HCT116 (cell line): ENCODE measurements at regions not wholly inside any gene's neighbourhood (a gene's known extent, or its start where the extent isn't known, plus 50 kb on each side); places are given as distances from the start of the nearest gene placed in this dataset.

Source experiments
- ATAC-seq: fragments of 200-7000 bp; cut with Tn5 transposase; 2 replicates; pipeline ENCODE4 v1.9.1; 2020; ENCODE audit warnings: mild to moderate bottlenecking, moderate library complexity
- BruUV-seq: library from RNA; stranded (reverse); fragments of 400-500 nt; replicated peaks from 2 replicates; lab custom pipeline; 2021; lab: Mats Ljungman, UMichigan
- CTCF ChIA-PET: fragments of 300-600 bp; sonication (Branson Sonifier 250); formaldehyde crosslinking; loops from one replicate; lab custom pipeline; 2021; ENCODE audit warnings: antibody characterized with exemption; lab: Charles Lee
- POLR2A ChIA-PET: fragments of 300-600, 350-600 bp; sonication (Branson Sonifier 250); formaldehyde crosslinking; loops from one replicate; lab custom pipeline; 2021; ENCODE audit warnings: antibody characterized with exemption; lab: Charles Lee
- RAD21 ChIA-PET, 2 experiments: fragments of 300-600 bp; sonication (Branson Sonifier 250); formaldehyde crosslinking; loops; one replicate each; lab custom pipeline; 2023; ENCODE audit warnings: low total read pairs in 2 of 2; ENCODE audit not compliant: uncharacterized antibody in 2 of 2, unreplicated experiment in 2 of 2, low non-redundant PET in 1 of 2; lab: Charles Lee
- DNase-seq: peaks from one replicate; pipeline ENCODE4 v3.0.0-alpha.2; 2010; ENCODE audit warnings: low read depth, low spot score
- H2AFZ ChIP-seq: fragments of 200-600 bp; shearing (Covaris generic), sonication (generic); 2 replicates; pipeline ENCODE4 v1.6.1; 2017; ENCODE audit warnings: low read depth, mixed run types, mixed read lengths, antibody characterized with exemption, low read length; ENCODE audit not compliant: poor library complexity, severe bottlenecking
- H3K27ac ChIP-seq: 2 replicates; pipeline ENCODE4 v1.5.1; 2012; ENCODE audit warnings: low read depth, low read length
- H3K27me3 ChIP-seq: fragments of 200-600 bp; sonication (generic); 2 replicates; pipeline ENCODE4 v1.6.1; 2016; ENCODE audit warnings: mixed run types, low read length, mixed read lengths; ENCODE audit not compliant: insufficient read depth
- H3K36me3 ChIP-seq, 2 experiments: fragments of 200-500 bp in 1 of 2; fragments of 200-600 bp in 1 of 2; sonication (Bioruptor generic) in 1 of 2; sonication (generic) in 1 of 2; 2 replicates each; pipeline versions ENCODE4 v1.5.1 to v1.6.1; 2014 to 2016; ENCODE audit warnings: low read length in 2 of 2, inconsistent platforms in 1 of 2, mixed read lengths in 1 of 2, mixed run types in 1 of 2; ENCODE audit not compliant: insufficient read depth in 2 of 2, control insufficient read depth in 1 of 2
- H3K4me1 ChIP-seq, 2 experiments: fragments of 200-600 bp in 1 of 2; sonication (generic) in 1 of 2; 2 replicates each; pipeline versions ENCODE4 v1.5.1 to v1.6.1; 2012 to 2017; ENCODE audit warnings: low read length in 2 of 2, inconsistent platforms in 1 of 2, mild to moderate bottlenecking in 1 of 2, mixed read lengths in 1 of 2, mixed run types in 1 of 2, moderate library complexity in 1 of 2; ENCODE audit not compliant: insufficient read depth in 2 of 2, control insufficient read depth in 1 of 2
- H3K4me2 ChIP-seq: fragments of 200-600 bp; sonication (generic); 2 replicates; pipeline ENCODE4 v1.6.1; 2017; ENCODE audit warnings: mixed run types, low read length, mixed read lengths
- H3K4me3 ChIP-seq, 2 experiments: fragments of 200-600 bp in 1 of 2; sonication (generic) in 1 of 2; replicated peaks in 1 of 2; 2 replicates each; pipeline ENCODE4 v1.5.1; 2011 to 2016; ENCODE audit warnings: low read length in 2 of 2, control low read depth in 1 of 2, low read depth in 1 of 2, mild to moderate bottlenecking in 1 of 2, mixed read lengths in 1 of 2, mixed run types in 1 of 2
- H3K79me2 ChIP-seq: fragments of 200-600 bp; sonication (generic); 2 replicates; pipeline ENCODE4 v1.6.1; 2017; ENCODE audit warnings: mild to moderate bottlenecking, mixed run types, low read length, moderate library complexity, mixed read lengths; ENCODE audit not compliant: insufficient read depth
- H3K9ac ChIP-seq: fragments of 200-600 bp; sonication (generic); 2 replicates; pipeline ENCODE4 v1.6.1; 2016; ENCODE audit warnings: low read length, mixed read lengths
- H3K9me2 ChIP-seq: fragments of 200-600 bp; sonication (generic), shearing (Covaris generic); 2 replicates; pipeline ENCODE4 v1.6.1; 2017; ENCODE audit warnings: mixed run types, mild to moderate bottlenecking, moderate library complexity; ENCODE audit not compliant: insufficient read depth
- H3K9me3 ChIP-seq, 2 experiments: fragments of 200-500 bp in 1 of 2; fragments of 200-600 bp in 1 of 2; sonication (Bioruptor generic) in 1 of 2; sonication (generic) in 1 of 2; 2 replicates each; pipeline ENCODE4 v1.6.1; 2014 to 2017; ENCODE audit warnings: low read length in 2 of 2, mixed read lengths in 2 of 2, inconsistent platforms in 1 of 2, low read depth in 1 of 2, mild to moderate bottlenecking in 1 of 2, mixed run types in 1 of 2, moderate library complexity in 1 of 2; ENCODE audit not compliant: control insufficient read depth in 1 of 2, insufficient read depth in 1 of 2
- H4K20me1 ChIP-seq: fragments of 200-600 bp; sonication (generic), shearing (Covaris generic); 2 replicates; pipeline ENCODE4 v1.6.1; 2017; ENCODE audit warnings: mixed run types, mild to moderate bottlenecking, moderate library complexity; ENCODE audit not compliant: insufficient read depth
- CBX3 ChIP-seq: IDR thresholded peaks from 2 replicates; pipeline ENCODE4 v1.6.1; 2012; ENCODE audit warnings: low read depth
- CEBPB ChIP-seq: IDR thresholded peaks from 2 replicates; pipeline ENCODE4 v1.6.1; 2012; ENCODE audit warnings: low read depth
- EGR1 ChIP-seq: IDR thresholded peaks from 2 replicates; pipeline ENCODE4 v1.6.1; 2012; ENCODE audit warnings: low read depth
- EZH2 ChIP-seq: fragments of 200-600 bp; sonication (generic); IDR thresholded peaks from 2 replicates; pipeline ENCODE4 v1.6.1; 2017; ENCODE audit warnings: antibody characterized with exemption, mixed run types
- EZH2phosphoT487 ChIP-seq: fragments of 200-600 bp; IDR thresholded peaks from 2 replicates; pipeline ENCODE4 v1.6.1; 2018; ENCODE audit warnings: antibody characterized with exemption, borderline replicate concordance
- FOSL1 ChIP-seq: IDR thresholded peaks from 2 replicates; pipeline ENCODE4 v1.6.1; 2012; ENCODE audit warnings: low read depth
- JUND ChIP-seq: IDR thresholded peaks from 2 replicates; pipeline ENCODE4 v1.6.1; 2012
- RAD21 ChIP-seq: IDR thresholded peaks from 2 replicates; pipeline ENCODE4 v1.6.1; 2012; ENCODE audit warnings: low read depth, mild to moderate bottlenecking
- SIN3A ChIP-seq: IDR thresholded peaks from 2 replicates; pipeline ENCODE4 v1.6.1; 2012; ENCODE audit warnings: low read depth
- SRF ChIP-seq: IDR thresholded peaks from 2 replicates; pipeline ENCODE4 v1.6.1; 2012; ENCODE audit warnings: low read depth
- TCF7L2 ChIP-seq: IDR thresholded peaks from 2 replicates; pipeline ENCODE4 v1.7.0; 2011; ENCODE audit warnings: borderline replicate concordance, inconsistent platforms; ENCODE audit not compliant: insufficient read depth, insufficient read length; ENCODE audit errors: extremely low read depth
- YY1 ChIP-seq: IDR thresholded peaks from 2 replicates; pipeline ENCODE4 v1.6.1; 2011; ENCODE audit warnings: low read length, low read depth, moderate library complexity, mild to moderate bottlenecking; ENCODE audit not compliant: insufficient replicate concordance; ENCODE audit errors: extremely low read depth
- ZFX ChIP-seq: fragments of 450-650 bp; IDR thresholded peaks from 2 replicates; pipeline ENCODE4 v1.6.1; 2017
- intact Hi-C: fragments of 100-400 bp; cut with micrococcal nuclease; formaldehyde crosslinking; loops from 2 replicates; pipeline ENCODE4 v1.10.0; 2022
- TF ChIP-seq, protein P1 (sequence below), 3 experiments: fragments of 200-600 bp in 1 of 3; sonication (generic) in 1 of 3; IDR thresholded peaks in 2 of 3; conservative IDR thresholded peaks in 1 of 3; 2 replicates each; pipeline ENCODE4 v1.5.1; 2012 to 2017; ENCODE audit warnings: low read depth in 2 of 3, low read length in 2 of 3, antibody characterized with exemption in 1 of 3, borderline replicate concordance in 1 of 3, control low read depth in 1 of 3, mild to moderate bottlenecking in 1 of 3, mixed read lengths in 1 of 3, mixed run types in 1 of 3, moderate library complexity in 1 of 3; ENCODE audit not compliant: insufficient read depth in 1 of 3
- TF ChIP-seq, protein P2 (sequence below): IDR thresholded peaks from 2 replicates; pipeline ENCODE4 v1.6.1; 2012
- TF ChIP-seq, protein P3 (sequence below): IDR thresholded peaks from 2 replicates; pipeline ENCODE4 v1.6.1; 2012
- TF ChIP-seq, protein P4 (sequence below): IDR thresholded peaks from 2 replicates; pipeline ENCODE4 v1.6.1; 2012; ENCODE audit warnings: low read depth

DNA sequence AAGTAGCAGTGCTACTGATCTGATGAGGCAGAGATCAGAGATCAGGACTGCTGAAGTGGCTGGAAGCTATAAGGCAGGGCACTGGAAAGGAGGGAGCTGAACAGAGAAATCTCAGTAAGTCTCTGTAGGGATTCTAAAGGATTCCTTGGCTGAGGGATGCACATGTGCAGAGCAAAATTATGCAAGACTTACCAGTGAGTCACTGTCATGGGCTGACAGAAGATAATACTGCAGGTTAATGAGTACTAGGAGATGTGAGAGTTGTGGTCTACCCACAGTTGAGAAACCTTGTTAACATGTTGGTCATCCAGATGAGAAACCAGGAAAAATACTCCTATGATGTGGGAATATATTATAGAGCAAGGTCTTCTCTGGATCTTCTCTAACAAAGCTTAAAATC is 378.1 kb downstream of the HAPSTR1 start:
- Histone ChIP-seq H3K4me1 (no peaks in the 10 kb centered on the region), H3K79me2 (no peaks in the 10 kb centered on the region), H3K27ac (no peak overlapping the region), H3K4me3 (no peak overlapping the region), H3K9me3 (no peaks in the 10 kb centered on the region), H3K9ac (no peak overlapping the region), H4K20me1 (no peaks in the 10 kb centered on the region), H2AFZ (no peak overlapping the region), H3K27me3 (0 out of 2 replicates have a peak, but pooled peaks cover 7% of the 10 kb centered on the region), H3K4me2 (no peak overlapping the region), H3K36me3 (no peaks in the 10 kb centered on the region), H3K9me2 (no peaks in the 10 kb centered on the region)
- TF ChIP-seq ZFX: no peak
- ChIA-PET CTCF (no interaction called here), RAD21 (no interaction called here), POLR2A (no interaction called here)
- intact Hi-C loops: no loop called here
- DNase-seq (no peak), ATAC-seq (no peak)
- BruUV-seq: no TSS peak

DNA sequence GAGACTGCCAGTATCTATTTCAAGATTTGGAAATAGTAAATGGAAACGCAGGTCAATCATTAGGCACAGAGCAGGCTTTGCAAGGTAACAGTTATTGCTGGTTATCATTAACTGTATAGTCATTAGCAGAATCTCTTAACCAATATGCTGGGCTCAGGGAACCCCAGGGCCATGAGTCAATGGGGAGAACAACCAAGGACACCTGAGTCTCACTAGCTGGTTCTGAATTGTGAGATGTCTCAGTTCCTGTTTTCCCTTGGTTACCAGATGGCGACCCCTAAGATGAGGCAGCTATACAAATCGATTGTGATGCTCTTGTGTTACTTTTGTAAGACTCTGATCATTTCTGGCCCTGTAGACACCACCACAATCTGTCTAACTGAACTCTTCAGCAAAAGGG is 385.3 kb downstream of the HAPSTR1 start:
- CTCF ChIA-PET: no interaction called here
- no TSS peak for BruUV-seq
- Histone ChIP-seq H3K9me2 (no peaks in the 10 kb centered on the region), H3K4me3 (no peak overlapping the region), H3K4me2 (no peak overlapping the region), H2AFZ (no peak overlapping the region), H3K9ac (no peak overlapping the region), H4K20me1 (no peaks in the 10 kb centered on the region), H3K79me2 (no peaks in the 10 kb centered on the region), H3K27me3 (no peaks in the 10 kb centered on the region), H3K4me1 (no peaks in the 10 kb centered on the region), H3K9me3 (no peaks in the 10 kb centered on the region), H3K27ac (no peak overlapping the region), H3K36me3 (no peaks in the 10 kb centered on the region)
- ATAC-seq (no peak), DNase-seq (no peak)
- POLR2A ChIA-PET: no interaction called here
- RAD21 ChIA-PET: no interaction called here
- intact Hi-C loops: no loop called here
- TF ChIP-seq SRF: no peak
- TF ChIP-seq FOSL1: no peak
- TF ChIP-seq, protein P1, sequence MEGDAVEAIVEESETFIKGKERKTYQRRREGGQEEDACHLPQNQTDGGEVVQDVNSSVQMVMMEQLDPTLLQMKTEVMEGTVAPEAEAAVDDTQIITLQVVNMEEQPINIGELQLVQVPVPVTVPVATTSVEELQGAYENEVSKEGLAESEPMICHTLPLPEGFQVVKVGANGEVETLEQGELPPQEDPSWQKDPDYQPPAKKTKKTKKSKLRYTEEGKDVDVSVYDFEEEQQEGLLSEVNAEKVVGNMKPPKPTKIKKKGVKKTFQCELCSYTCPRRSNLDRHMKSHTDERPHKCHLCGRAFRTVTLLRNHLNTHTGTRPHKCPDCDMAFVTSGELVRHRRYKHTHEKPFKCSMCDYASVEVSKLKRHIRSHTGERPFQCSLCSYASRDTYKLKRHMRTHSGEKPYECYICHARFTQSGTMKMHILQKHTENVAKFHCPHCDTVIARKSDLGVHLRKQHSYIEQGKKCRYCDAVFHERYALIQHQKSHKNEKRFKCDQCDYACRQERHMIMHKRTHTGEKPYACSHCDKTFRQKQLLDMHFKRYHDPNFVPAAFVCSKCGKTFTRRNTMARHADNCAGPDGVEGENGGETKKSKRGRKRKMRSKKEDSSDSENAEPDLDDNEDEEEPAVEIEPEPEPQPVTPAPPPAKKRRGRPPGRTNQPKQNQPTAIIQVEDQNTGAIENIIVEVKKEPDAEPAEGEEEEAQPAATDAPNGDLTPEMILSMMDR (IDR thresholded peaks at IDR 0.05 in 2 of 3, conservative IDR thresholded peaks at IDR 0.05 in 1 of 3; ENCODE audit: borderline replicate concordance in 1 of 3, insufficient read depth in 1 of 3, low read depth in 2 of 3, low read length in 2 of 3): no peak
- no peak for TF ChIP-seq TCF7L2
- no peak for TF ChIP-seq CBX3
- TF ChIP-seq SIN3A: no peak
- no peak for TF ChIP-seq RAD21
- TF ChIP-seq EZH2phosphoT487: no peak
- TF ChIP-seq, protein P2, sequence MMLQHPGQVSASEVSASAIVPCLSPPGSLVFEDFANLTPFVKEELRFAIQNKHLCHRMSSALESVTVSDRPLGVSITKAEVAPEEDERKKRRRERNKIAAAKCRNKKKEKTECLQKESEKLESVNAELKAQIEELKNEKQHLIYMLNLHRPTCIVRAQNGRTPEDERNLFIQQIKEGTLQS: no peak
- no peak for TF ChIP-seq YY1
- TF ChIP-seq EGR1: no peak
- no peak for TF ChIP-seq EZH2
- TF ChIP-seq CEBPB: no peak
- TF ChIP-seq, protein P3, sequence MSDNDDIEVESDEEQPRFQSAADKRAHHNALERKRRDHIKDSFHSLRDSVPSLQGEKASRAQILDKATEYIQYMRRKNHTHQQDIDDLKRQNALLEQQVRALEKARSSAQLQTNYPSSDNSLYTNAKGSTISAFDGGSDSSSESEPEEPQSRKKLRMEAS: no peak
- TF ChIP-seq, protein P4, sequence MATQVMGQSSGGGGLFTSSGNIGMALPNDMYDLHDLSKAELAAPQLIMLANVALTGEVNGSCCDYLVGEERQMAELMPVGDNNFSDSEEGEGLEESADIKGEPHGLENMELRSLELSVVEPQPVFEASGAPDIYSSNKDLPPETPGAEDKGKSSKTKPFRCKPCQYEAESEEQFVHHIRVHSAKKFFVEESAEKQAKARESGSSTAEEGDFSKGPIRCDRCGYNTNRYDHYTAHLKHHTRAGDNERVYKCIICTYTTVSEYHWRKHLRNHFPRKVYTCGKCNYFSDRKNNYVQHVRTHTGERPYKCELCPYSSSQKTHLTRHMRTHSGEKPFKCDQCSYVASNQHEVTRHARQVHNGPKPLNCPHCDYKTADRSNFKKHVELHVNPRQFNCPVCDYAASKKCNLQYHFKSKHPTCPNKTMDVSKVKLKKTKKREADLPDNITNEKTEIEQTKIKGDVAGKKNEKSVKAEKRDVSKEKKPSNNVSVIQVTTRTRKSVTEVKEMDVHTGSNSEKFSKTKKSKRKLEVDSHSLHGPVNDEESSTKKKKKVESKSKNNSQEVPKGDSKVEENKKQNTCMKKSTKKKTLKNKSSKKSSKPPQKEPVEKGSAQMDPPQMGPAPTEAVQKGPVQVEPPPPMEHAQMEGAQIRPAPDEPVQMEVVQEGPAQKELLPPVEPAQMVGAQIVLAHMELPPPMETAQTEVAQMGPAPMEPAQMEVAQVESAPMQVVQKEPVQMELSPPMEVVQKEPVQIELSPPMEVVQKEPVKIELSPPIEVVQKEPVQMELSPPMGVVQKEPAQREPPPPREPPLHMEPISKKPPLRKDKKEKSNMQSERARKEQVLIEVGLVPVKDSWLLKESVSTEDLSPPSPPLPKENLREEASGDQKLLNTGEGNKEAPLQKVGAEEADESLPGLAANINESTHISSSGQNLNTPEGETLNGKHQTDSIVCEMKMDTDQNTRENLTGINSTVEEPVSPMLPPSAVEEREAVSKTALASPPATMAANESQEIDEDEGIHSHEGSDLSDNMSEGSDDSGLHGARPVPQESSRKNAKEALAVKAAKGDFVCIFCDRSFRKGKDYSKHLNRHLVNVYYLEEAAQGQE: no peak
- no peak for TF ChIP-seq ZFX
- TF ChIP-seq JUND: no peak
